GM21737 (cell line): ENCODE measurements at regions not wholly inside any gene's neighbourhood (a gene's known extent, or its start where the extent isn't known, plus 50 kb on each side); places are given as distances from the start of the nearest gene placed in this dataset.

Experiments
- ATAC-seq: cut with Tn5 transposase; IDR thresholded peaks from one replicate; pipeline ENCODE4 v1.9.1; 2021; ENCODE audit warnings: mild to moderate bottlenecking, moderate library complexity; ENCODE audit not compliant: unreplicated experiment

DNA sequence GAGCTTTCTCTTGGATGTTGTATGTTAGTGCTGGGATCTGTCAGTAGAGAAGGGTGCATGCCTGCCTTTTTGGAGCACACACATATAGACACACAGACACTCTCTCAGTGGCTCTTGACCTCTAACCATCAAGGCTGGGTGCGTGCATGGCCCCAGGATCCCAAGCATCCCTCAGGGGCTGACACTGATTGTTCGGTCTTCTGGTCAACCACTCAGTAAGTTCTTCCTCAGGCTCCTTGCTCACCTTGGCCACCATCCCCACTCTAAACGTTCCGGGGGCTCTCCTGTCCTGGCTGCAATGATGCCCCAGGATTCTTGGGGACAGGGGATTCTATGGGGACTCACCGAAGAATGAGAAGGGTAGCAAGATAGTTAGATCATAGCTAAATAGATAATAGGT, 179.6 kb downstream of the SHOX start:
- no peak for ATAC-seq

DNA sequence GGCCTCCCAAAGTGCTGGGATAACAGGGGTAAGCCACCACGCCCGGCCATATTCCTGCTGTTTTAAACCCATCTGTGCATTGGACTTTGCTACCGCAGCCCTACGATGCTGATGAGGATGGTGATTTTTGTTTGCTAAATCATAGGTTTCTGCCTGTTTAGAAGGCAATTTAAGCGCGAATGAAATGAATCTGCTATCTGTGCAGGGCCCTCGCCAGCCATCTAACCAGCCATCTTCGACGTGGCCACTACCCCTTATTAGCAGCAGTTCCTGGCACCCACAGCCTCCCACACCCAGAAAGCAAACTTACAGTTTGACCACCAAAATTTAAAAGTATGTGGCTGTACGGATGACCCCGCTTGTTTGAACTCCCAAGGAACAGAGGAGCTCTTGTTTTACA, 178.5 kb downstream of the SHOX start:
- ATAC-seq: no peak

DNA sequence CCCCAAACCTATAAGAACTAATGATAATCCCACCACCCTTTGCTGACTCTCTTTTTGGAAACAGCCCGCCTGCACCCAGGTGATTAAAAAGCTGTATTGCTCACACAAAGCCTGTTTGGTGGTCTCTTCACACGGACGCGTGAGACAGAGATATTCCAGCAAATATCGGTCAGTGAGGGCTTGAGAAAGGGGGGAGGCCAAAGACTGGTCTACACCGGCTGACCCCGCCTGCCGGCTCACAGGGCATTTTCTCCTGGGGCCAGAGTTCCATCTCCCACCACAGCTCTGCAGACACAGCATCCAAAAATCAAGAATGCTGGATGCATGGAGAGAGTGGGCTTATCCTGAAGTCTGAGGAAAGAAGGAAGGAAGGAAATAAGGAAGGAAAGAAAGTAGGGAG, 176.0 kb downstream of the SHOX start:
- no peak for ATAC-seq

DNA sequence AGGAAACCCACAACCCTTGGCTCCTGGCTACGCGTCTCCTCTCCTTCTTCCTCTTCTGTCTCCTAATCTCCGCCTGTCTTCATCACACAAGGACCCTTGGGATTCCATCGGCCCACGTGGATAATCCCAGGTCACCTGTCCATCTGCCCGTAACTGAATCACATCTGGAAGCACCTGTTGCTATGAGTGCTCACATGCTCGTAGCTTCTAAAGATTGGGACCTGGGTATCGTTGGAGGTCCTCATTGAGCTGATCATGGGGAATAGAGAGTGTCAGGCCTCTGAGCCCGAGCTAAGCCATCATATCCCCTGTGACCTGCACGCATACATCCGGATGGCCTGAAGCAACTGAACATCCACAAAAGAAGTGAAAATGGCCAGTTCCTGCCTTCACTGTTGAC, 175.4 kb downstream of the SHOX start:
- no peak for ATAC-seq

DNA sequence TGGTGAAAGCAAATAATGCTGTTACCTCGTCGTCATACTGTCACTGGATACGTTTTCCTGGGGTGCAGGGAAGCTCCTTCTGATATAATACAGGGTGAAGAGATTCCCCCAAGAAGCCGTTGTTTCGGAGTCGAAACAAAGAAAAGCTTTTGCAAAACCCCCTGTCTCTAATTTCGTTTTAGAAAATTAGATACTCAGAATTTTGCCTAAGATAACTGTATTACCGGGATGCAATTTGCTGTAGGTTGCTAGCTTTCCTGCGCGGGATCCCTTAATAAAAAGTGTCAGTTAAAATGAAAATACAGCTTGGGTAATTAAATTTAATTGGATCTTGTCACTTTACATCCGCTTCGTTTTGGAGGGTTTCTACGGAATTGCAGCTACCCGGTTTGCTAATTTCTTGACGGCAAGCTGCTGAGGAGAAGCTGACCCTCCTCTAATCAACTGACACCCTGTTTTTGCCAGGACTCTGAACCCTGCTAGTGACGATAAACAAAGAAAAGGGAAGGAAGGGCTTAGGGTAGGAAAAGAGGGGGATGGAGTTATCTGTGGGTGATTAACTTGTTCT, 174.6 kb downstream of the SHOX start:
- no peak for ATAC-seq

DNA sequence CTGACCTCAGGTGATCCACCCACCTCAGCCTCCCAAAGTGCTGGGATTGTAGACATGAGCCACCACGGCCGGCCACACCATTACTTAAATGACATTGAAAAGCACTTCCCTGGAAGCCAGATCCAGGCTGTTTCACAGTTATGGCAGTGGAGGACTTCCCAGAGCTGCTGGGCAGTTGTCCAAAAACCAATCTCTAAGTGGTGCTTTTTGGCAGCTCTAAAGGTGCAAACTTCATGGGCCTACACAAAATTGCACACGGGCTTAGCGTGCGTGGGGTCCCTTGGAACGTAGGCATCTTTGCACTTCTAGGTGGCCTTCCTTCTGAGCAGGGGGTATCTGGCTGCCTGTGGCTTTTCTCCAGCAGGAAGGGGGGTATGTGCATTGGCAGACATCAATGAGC, 172.3 kb downstream of the SHOX start:
- no peak for ATAC-seq

DNA sequence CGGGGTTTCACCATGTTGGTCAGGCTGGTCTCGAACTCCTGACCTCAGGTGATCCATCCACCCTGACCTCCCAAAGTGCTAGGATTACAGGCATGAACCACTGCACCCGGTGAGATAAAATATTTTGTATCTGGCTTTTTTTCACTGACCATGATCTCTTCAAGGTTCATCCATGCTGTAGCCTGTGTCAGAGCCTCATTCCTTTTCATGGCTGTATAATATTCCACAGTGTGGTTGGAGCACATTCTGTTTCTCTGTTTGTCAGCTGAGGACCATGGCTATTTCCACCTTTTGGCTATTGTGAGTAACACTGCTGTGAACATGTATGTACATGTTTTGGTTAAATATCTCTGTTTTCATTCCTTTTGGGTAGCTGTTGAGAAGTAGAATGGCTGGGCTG, 169.2 kb downstream of the SHOX start:
- no peak for ATAC-seq

DNA sequence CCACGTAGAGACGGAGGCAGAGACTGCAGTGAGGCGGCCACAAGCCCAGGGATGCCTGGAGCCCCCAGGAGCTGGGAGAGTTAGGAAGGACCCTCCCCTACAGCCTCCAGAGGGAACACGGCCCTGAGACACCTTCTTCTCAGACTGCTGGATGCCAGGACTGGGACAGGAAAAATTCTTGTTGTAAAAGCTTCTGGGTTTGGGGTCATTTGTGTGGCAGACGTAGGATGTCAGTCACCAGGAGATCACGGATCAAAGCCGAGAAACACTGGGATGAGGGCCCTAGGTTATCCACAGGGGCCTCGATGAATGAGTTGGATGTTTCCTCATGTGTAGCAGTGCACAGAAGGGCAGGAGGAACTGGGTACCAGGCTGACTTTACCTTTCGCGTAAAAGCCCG, 163.7 kb downstream of the SHOX start:
- ATAC-seq: no peak

DNA sequence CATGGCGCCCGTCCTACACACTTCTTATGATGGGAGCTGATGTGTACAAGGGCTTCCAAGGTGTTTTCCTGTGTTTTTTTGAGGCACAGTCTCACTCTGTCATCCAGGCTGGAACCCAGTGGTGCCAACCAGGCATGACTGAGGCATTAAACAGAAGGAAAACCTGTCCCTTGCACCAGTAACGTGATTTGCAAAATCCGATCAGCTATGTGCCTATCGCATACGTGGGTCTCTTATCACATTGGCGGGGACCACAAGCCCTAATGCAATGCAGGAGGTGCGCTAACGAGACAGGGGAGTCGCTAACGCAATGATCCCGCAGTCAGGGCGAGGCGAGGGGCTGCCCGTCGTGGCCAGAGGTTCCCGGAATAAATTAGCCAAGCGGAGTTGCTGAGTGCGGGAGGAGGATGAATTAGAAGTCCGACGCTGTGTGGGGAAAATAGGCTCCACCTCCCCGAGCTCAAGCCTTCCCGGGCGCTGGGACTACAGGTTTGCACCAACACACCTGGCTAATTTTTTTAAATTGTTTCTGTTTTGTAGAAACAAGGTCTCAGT, 162.7 kb downstream of the SHOX start:
- ATAC-seq: no peak

DNA sequence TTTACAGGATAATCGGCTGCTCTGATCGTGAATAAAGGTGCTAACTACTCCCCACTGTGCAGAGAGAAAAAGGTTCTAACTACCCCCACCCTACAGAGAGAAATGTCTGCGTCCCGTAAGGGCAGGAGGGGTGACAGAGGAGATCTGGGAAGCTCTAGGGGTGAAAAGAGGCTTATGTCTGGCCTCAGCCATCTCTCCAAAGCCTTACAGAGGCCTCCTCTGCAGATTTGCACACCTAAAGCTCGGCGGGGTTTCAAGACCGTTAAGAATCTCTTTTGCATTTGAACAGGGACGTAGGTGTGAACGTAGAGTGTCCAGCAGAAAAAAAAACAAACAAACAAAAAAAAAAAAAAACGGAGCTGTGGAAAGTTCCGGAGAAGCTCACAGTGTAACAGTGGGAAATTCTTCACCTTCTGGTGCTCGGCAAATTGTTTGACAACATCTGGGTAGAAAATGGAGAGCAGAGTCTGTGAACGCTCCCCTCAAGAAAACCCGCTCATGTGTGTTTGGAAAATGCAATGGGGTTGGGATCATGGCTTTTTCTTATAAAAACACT, 161.0 kb downstream of the SHOX start:
- no peak for ATAC-seq

DNA sequence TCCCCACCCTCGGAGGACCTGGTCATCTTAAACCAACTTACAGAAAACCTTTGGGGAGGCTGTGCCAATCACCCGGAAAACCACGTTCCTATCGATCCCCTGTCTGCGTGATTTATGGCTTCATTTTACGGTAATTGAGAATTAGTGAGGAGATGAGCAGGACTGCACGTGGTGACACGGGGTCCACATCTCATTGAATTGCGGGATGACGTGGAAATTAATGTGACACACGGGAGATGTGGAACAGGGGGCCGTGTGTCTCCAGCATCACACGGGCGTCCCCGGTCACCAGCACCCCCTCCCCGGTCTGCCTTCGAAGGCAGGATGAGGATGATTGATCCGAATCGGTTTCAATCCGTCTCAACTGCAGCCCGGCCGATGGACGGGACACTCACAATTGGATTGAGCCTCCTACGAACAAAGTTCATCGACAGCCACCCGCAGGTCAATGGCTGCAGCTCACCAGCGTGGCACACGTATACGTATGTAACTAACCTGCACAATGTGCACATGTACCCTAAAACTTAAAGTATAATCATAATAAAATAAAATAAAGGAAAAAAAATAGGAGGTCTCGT, 160.3 kb downstream of the SHOX start:
- no peak for ATAC-seq

DNA sequence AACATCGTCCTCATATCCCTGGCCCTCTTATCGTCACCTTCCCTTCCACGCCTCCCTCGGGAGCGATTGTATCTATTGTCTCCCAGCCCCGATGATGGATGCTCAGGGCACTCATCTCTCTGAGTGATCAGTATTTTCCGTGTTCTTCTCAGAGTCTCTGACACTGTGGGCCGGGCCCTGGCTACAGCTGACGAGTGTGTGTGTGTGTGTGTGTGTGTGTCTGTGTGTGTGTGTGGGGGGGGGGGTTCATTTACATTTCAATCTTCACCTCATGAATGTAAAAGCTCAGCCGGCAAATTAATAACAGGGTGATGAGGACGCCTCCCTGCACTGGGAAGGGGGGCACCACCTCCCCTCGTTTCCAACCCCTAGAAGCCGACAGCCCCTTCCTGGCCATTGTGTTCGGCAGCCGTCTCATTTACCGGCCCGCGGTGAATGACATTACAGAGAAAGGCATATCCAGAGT, 159.5 kb downstream of the SHOX start:
- ATAC-seq: no peak

DNA sequence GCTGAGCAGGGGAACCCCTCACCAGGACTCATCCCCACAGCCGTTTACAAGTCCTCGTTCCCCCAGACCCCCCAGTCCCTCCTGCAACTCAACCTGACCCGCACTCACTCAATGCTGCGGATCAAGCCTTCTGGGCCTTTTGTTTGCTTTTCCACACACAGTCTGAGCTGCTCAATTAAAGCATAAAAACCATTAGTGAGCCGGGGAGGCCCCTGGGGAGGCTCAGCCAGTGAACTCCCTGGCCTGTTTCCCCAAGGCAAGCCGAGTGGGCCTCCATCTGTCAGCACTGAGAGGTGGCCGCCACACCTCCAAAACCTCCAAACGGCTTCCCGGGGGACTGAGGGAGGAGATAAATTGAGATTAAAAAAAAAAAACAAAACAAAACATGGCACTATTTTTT, 158.5 kb downstream of the SHOX start:
- no peak for ATAC-seq

DNA sequence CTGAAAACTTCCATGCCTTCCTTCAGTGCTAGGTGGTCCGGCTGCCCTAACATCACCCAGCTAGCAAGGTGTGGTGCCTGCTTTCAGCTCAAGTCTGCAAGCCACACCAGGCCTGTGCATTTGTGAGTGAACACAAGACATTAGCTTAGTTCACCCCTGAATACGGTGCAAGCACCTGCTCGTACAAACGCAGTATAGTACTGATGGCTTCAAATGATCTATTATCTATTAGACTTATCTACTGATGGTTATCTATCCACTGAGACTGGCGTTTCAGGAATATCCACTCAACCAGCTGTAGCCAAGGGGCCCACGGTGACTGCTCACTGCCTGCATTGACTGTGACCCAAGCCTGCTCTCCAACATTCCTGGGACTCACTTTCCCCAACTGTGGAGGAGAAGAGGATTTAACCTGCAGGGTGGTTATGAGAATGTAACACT, 155.9 kb downstream of the SHOX start:
- ATAC-seq: no peak

DNA sequence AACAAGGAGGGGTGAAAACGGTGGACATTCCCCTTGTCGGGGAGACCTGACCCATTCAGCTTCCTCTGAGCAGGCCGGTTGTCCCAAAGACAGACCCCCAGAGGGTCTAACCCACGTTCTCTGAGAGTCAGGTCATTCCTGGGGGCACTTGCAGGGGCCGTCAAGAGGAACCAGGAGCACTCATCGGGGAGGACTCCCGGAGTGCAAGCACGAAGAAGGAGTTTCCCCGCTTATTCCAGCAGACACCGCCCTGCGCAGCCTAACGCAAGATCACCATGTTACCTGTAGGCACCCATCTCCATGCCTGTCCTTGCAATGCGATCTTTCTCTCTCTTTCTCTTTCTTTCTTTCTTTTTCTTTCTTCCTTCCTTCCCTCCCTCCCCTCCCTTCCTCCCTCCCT, 154.2 kb downstream of the SHOX start:
- ATAC-seq: no peak

DNA sequence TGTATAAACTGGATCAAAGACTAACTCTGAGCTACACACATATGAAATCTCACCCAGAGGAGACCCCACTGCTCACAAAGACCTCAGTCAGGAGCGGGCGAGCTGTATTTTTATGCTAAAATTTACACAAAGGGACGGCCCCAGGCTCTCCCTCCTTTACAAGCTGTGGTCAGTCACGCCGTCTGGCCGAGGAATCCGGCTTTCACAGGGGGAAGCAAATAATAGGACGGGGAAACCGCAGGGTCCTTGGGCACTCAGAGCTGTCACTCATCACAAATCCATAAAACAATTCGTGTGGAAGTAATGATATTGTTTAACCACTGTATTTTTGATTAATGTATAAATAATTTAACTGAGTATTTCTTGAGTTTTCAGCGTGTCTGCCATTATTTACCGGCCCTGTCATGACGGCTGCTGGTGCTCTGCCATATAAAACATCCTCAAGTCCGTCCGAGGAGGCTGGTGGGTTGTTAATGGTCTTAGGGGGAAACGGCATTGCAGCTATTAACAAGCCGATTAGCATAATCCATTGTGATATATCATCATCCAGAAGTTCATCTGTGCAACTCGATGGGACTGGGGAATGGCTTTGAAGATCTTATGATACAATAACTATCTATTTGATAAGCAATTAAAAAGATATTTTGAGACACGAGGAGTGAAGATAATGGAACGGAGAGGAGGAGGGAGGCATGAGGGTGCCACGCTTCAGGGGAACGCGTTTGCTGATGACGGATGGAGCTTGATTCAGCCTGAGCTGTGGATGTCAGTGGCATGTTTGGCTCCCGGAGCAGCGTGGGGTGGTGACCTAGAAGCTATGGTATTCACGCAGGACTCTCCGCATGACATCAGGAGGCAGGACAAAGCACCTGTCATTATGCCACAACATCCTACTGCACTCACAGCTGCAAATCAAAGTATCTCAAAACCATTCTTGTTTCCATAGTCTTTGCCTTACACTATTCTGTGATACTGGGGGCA, 150.9 kb downstream of the SHOX start:
- ATAC-seq: no peak

DNA sequence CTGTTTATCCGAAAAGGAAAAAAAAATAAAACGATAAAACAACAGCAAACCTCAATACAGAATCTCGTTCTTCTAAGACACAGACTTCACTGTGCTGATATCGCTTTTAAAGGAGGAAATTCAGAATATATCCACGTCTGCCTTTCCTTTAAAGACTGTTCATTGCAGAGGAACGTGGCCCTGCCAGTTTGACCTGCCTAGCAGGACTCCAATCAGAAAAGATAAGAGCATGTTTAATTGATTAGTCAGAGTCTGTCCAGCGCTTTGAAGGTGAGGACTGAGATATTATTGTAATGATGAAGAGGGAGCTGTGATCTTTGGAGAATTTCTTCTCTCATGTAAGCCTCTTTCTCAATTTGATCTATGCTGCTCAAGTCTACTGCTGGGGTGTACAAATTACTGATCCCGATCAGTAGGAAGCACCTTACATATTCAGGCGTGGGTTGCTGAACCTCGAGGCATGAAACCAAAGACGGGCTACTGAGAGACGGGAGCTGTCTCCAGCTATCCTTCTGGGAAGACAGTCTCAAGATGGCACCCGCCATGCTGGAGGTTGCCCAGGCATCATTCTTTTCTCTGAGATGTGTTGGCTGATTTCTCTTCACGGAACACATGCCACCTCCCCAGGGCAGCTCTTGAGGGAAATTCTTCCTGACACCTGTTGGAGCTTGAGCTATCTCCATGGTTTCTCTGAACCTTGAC, 146.1 kb downstream of the SHOX start:
- ATAC-seq: no peak

DNA sequence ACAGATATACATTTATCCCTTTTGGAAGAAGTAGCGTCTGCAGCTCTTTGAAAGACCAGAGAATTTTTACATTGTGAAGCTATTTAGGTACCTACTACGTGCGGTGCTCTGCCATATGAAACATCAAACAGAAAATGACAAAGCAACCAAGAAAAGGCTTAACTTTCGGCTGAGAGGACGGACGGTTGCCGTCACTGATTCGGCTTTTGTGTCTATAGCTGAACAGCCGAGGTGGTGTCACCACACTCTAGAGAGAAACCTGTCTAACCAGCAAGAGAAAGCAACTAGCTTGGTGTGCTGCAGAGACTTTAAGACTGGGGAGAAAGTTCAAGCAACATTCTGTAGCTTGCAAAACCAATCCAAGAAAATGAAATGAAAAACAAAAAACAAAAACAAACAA, 145.5 kb downstream of the SHOX start:
- no peak for ATAC-seq

DNA sequence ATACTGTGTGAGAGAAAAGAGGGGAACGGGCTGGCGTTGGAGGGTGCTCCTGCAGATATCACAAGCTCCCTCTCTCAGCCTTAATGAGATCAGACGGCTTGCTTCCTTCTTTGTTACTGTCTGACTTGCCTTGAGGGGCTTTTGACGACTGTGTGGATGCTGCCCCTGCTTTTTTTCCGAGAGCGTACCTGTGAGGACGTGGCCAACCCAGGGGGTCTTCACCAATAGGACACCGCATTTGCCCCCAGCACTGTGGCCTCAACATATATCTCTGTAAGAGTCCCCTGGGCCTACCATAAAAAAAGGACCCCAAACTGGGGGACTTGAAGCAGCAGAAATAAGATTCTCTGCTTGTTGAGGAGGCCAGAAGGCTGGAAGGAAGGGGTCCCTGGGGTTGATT, 143.9 kb downstream of the SHOX start:
- ATAC-seq: no peak

DNA sequence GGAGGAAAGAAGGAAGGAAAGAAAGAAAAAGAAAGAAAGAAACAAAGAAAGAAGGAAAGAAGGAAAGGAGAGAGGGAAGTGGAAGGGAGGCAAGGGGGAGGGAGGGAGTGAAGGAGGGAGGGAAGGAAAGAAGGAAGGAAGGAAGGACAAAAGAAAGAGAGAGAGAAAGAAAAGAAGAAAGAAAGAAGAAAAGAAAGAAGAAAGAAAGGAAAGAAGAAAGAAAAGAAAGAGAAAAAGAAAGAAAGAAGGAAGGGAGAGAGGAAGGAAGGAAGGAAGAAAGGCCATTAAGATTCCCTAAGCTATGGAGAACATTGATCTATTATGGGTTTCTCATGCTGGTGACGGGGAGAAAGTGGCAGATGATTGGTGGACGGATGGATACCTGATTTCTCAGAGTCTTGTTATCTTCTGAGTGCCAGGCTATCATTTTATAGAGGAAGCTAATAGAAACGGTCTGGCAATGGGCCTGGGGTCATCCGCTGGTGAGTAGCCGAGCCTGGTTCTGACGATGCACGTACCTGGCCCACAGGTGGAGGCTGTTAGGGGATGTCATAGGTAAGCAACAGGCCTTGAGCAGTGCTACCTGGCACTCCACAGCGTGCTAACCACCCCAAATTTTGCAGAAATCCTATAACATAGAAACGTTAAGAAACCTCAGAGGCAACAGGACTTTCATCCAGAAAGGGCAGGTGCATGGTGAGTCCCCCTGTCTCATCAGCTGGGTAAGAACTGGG, 142.9 kb downstream of the SHOX start:
- no peak for ATAC-seq
